ENCODE measurements at regions not wholly inside any gene's neighbourhood (a gene's known extent, or its start where the extent isn't known, plus 50 kb on each side); places are given as distances from the start of the nearest gene placed in this dataset.

GRCh38 chr10:78526347-78526746 lies 492.7 kb downstream of the RPS24 start:
- no peak for DNase-seq

- no peak for DNase-seq
Measured at GRCh38 chr10:78527296-78527695, 493.6 kb downstream of the RPS24 start.

GRCh38 chr10:78528749-78529204 lies 495.1 kb downstream of the RPS24 start:
- DNase-seq = no peak

- no peak for DNase-seq
Measured at GRCh38 chr10:78529262-78529661, 495.6 kb downstream of the RPS24 start.

GRCh38 chr10:78531088-78531487 lies 497.4 kb downstream of the RPS24 start:
- no peak for DNase-seq

GRCh38 chr10:78532480-78533042 lies 498.9 kb downstream of the RPS24 start:
- no peak for DNase-seq

GRCh38 chr10:78533098-78533497 lies 499.4 kb downstream of the RPS24 start:
- no peak for DNase-seq

- no peak for DNase-seq
Measured at GRCh38 chr10:78533776-78534175, 500.1 kb downstream of the RPS24 start.

GRCh38 chr10:78535716-78536218 lies 502.1 kb downstream of the RPS24 start:
- DNase-seq = no peak

- DNase-seq = no peak
Measured at GRCh38 chr10:78537018-78537417, 503.4 kb downstream of the RPS24 start.

GRCh38 chr10:78539247-78539766 lies 505.6 kb downstream of the RPS24 start:
- no peak for DNase-seq

- DNase-seq = no peak
Measured at GRCh38 chr10:78540355-78541076, 506.9 kb downstream of the RPS24 start.

GRCh38 chr10:78541481-78542140 lies 507.9 kb downstream of the RPS24 start:
- no peak for DNase-seq

- no peak for DNase-seq
Measured at GRCh38 chr10:78542141-78542489, 508.5 kb downstream of the RPS24 start.

- no peak for DNase-seq
Measured at GRCh38 chr10:78542521-78542920, 508.9 kb downstream of the RPS24 start.

GRCh38 chr10:78543031-78543748 lies 509.5 kb downstream of the RPS24 start:
- DNase-seq = no peak

GRCh38 chr10:78543749-78544362 lies 510.2 kb downstream of the RPS24 start:
- DNase-seq = no peak

- DNase-seq = no peak
Measured at GRCh38 chr10:78544423-78545090, 510.9 kb downstream of the RPS24 start.

GRCh38 chr10:78545756-78546155 lies 512.1 kb downstream of the RPS24 start:
- no peak for DNase-seq

- DNase-seq = no peak
Measured at GRCh38 chr10:78547397-78547796, 513.7 kb downstream of the RPS24 start.

GRCh38 chr10:78547905-78548304 lies 514.2 kb downstream of the RPS24 start:
- DNase-seq = no peak

GRCh38 chr10:78548369-78548768 lies 514.7 kb downstream of the RPS24 start:
- no peak for DNase-seq

Measured in activated CD8-positive, alpha-beta memory T cell treated with anti-CD3 and anti-CD28 coated beads, Interleukin-2, amount 50 U/mL, for 4 hours (primary cell).